ENCODE measurements at regions not wholly inside any gene's neighbourhood (a gene's known extent, or its start where the extent isn't known, plus 50 kb on each side); places are given as distances from the start of the nearest gene placed in this dataset.

DNA sequence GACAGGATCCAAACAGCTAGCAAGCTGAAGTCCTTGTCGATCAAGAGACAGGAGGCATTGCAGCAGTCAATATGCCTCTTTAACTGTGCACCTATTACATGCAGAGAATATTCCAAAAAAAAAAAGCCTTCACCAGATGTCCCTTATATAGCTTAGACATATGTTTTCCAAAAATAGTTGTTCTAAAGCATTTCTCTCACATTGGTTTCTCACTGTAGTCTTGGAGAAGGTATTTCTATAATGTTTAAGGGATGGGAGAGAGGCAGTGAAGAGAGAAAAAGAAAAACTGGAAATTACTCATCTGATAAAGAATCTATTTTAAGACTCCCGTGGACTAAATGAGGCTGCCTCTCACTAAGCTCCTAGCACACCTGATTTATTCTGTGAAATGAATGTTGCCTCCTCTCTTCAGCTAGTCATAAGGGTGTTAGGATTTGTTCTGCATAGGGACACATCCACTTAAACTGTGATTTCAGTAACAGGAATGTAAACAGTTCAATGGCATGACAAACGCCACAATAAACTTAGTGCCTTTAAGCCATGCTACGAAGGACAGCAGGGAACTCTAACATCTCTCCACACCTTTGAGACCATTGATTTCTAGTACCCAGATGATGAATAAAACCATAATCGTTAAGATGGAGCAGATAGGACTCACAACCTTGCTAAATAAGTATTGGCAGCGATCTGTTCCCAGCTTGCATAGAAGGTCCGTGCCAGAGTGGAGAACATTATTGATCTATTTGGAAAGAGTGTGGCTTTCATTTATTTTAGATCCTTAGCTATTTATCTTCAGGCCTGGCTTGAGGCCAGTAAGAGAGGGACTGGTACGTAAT lies 98.6 kb upstream of the NCK2 start:
- Histone ChIP-seq H3K9me3 (ENCODE audit: low read length) (no peaks in the 10 kb centered on the region), H3K36me3 (ENCODE audit: insufficient read depth, low read length) (no peaks in the 10 kb centered on the region), H3K27me3 (ENCODE audit: insufficient read depth, low read length) (no peaks in the 10 kb centered on the region), H3K4me3 (ENCODE audit: low read length) (no peak overlapping the region), H3K4me1 (ENCODE audit: insufficient read depth, low read length) (peaks cover 15% of the 10 kb centered on the region), H2AFZ (ENCODE audit: low read depth, low read length) (no peak overlapping the region)

GRCh38 chr2:105645031-105645937 lies 99.4 kb upstream of the NCK2 start:
- Histone ChIP-seq H2AFZ (ENCODE audit: low read depth, low read length) (no peak overlapping the region), H3K36me3 (ENCODE audit: insufficient read depth, low read length) (no peaks in the 10 kb centered on the region), H3K4me3 (ENCODE audit: low read length) (no peak overlapping the region), H3K27me3 (ENCODE audit: insufficient read depth, low read length) (no peaks in the 10 kb centered on the region), H3K4me1 (ENCODE audit: insufficient read depth, low read length) (peaks cover 17% of the 10 kb centered on the region), H3K9me3 (ENCODE audit: low read length) (no peaks in the 10 kb centered on the region)

DNA sequence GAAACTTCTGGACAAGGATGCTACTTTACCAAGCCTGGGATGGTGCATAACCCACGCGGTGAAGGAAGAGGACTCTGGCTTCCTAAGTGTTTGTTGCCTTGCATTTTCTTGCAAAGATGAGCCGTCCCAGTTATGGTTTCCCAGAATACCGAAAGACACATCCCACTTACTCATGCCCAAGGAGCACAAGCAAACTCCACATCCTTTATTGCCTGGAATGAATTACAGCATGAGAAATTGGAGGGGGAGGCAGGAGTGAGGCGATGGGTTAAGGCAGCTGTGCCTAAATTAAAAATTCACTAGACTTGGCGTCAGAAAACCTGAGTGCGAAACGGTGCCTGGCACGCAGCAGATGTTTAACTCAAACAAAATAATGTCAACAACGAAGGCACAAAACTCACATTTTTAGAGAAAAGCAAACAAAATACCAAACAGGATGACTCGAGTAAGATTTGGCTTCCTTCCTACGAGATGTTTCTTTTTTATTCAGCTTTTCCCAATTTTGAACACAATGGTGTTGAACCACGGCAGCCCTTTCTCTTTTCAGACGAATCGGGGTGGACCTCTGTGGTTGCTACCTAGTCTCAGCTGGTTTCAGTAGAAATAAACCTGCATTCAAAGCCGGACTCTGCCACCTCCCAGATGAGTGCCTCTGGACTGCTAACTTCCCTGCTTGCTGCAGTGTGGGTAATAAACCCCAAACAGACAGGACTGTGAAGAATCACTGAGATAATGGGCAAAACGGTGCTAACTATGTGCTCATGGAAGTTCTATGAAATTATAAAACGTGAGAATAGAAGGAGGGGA lies 100.3 kb upstream of the NCK2 start:
- Histone ChIP-seq H3K36me3 (ENCODE audit: insufficient read depth, low read length) (no peaks in the 10 kb centered on the region), H3K27me3 (ENCODE audit: insufficient read depth, low read length) (no peaks in the 10 kb centered on the region), H2AFZ (ENCODE audit: low read depth, low read length) (no peak overlapping the region), H3K9me3 (ENCODE audit: low read length) (no peaks in the 10 kb centered on the region), H3K4me3 (ENCODE audit: low read length) (no peak overlapping the region), H3K4me1 (ENCODE audit: insufficient read depth, low read length) (peaks cover 17% of the 10 kb centered on the region)

GRCh38 chr2:105643405-105644173 lies 101.1 kb upstream of the NCK2 start:
- H3K27me3 ChIP-seq (ENCODE audit: insufficient read depth, low read length) = no peaks in the 10 kb centered on the region
- no peaks in the 10 kb centered on the region for H3K9me3 ChIP-seq (ENCODE audit: low read length)
- H3K4me3 ChIP-seq (ENCODE audit: low read length) = no peak overlapping the region
- no peak overlapping the region for H2AFZ ChIP-seq (ENCODE audit: low read depth, low read length)
- no peaks in the 10 kb centered on the region for H3K36me3 ChIP-seq (ENCODE audit: insufficient read depth, low read length)
- peaks cover 17% of the 10 kb centered on the region for H3K4me1 ChIP-seq (ENCODE audit: insufficient read depth, low read length)

DNA sequence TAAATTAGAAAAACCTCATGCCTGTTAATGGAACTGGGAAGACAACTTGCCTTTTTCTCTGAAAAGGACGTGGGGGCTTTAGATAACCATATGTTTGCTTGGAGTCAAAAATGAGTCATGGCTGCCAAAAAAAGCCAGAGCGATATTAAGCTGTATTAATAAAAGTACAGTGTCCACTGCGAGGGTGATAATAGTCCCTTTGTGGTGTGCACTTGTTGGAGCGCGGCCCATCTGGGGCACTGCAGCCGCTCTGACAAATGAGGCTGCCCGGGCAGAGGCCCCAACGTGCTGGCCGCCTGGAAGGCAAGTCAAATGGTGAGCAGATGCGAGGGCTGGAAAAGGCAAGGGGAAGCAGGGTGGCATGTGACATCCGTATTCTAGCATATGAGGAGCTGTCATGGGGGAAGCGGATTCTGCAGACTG lies 103.3 kb upstream of the NCK2 start:
- Histone ChIP-seq H3K9me3 (ENCODE audit: low read length) (no peaks in the 10 kb centered on the region), H2AFZ (ENCODE audit: low read depth, low read length) (no peak overlapping the region), H3K27me3 (ENCODE audit: insufficient read depth, low read length) (no peaks in the 10 kb centered on the region), H3K36me3 (ENCODE audit: insufficient read depth, low read length) (no peaks in the 10 kb centered on the region), H3K4me3 (ENCODE audit: low read length) (no peak overlapping the region), H3K4me1 (ENCODE audit: insufficient read depth, low read length) (peaks cover 17% of the 10 kb centered on the region)

DNA sequence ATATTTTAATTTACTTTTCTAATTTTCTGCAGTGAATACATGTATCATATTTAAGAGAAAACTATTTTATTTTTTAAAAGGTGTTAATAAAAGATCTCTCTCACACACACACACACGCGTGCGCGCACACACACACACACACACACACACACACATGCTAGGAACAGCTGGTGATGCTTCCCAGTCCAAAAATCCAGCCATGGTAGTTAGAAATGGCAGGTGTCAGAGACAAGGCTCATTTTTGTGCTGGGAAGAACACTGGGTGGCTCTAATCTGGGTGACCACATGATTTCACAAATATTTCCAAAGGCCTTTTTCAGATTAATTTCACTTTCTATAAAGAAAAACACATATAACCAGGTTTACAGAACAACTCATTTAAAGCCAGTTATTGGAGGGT lies 104.5 kb upstream of the NCK2 start:
- Histone ChIP-seq H3K4me1 (ENCODE audit: insufficient read depth, low read length) (peaks cover 17% of the 10 kb centered on the region), H2AFZ (ENCODE audit: low read depth, low read length) (no peak overlapping the region), H3K4me3 (ENCODE audit: low read length) (no peak overlapping the region), H3K9me3 (ENCODE audit: low read length) (no peaks in the 10 kb centered on the region), H3K36me3 (ENCODE audit: insufficient read depth, low read length) (no peaks in the 10 kb centered on the region), H3K27me3 (ENCODE audit: insufficient read depth, low read length) (no peaks in the 10 kb centered on the region)

- Histone ChIP-seq H3K4me3 (ENCODE audit: low read length) (no peak overlapping the region), H3K36me3 (ENCODE audit: insufficient read depth, low read length) (no peaks in the 10 kb centered on the region), H3K27me3 (ENCODE audit: insufficient read depth, low read length) (no peaks in the 10 kb centered on the region), H2AFZ (ENCODE audit: low read depth, low read length) (no peak overlapping the region), H3K4me1 (ENCODE audit: insufficient read depth, low read length) (peaks cover 3% of the 10 kb centered on the region), H3K9me3 (ENCODE audit: low read length) (no peaks in the 10 kb centered on the region)
Observed at GRCh38 chr2:105636109-105636740, 108.5 kb upstream of the NCK2 start.

- H3K27me3 ChIP-seq (ENCODE audit: insufficient read depth, low read length) = no peaks in the 10 kb centered on the region
- no peak overlapping the region for H2AFZ ChIP-seq (ENCODE audit: low read depth, low read length)
- no peaks in the 10 kb centered on the region for H3K4me1 ChIP-seq (ENCODE audit: insufficient read depth, low read length)
- no peak overlapping the region for H3K4me3 ChIP-seq (ENCODE audit: low read length)
- H3K9me3 ChIP-seq (ENCODE audit: low read length) = no peaks in the 10 kb centered on the region
- no peaks in the 10 kb centered on the region for H3K36me3 ChIP-seq (ENCODE audit: insufficient read depth, low read length)
Observed at GRCh38 chr2:105635564-105635963, 109.1 kb upstream of the NCK2 start.

- no peaks in the 10 kb centered on the region for H3K36me3 ChIP-seq (ENCODE audit: insufficient read depth, low read length)
- H3K27me3 ChIP-seq (ENCODE audit: insufficient read depth, low read length) = no peaks in the 10 kb centered on the region
- no peaks in the 10 kb centered on the region for H3K9me3 ChIP-seq (ENCODE audit: low read length)
- no peaks in the 10 kb centered on the region for H3K4me1 ChIP-seq (ENCODE audit: insufficient read depth, low read length)
- H3K4me3 ChIP-seq (ENCODE audit: low read length) = no peak overlapping the region
- no peak overlapping the region for H2AFZ ChIP-seq (ENCODE audit: low read depth, low read length)
Observed at GRCh38 chr2:105634198-105634597, 110.5 kb upstream of the NCK2 start.

DNA sequence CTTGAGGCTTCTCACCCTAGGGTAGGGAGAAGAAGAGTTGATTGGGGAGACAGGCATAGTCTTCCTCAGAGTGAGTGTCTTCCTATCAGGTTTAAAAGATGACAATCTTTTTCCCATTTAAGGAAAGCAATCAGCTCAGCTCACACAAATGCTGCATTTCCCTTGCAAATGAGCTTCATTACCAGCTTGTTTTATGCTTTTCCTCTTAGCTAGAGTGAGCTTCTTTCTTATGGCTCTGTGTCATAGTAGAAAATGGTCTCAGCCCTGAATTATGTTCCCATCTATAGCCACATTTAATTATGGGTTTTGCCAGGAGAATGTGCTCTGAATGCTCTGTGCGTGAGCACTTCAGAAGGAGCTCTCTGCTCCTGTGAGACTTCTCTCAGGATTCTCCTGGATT lies 112.8 kb upstream of the NCK2 start:
- Histone ChIP-seq H3K4me1 (ENCODE audit: insufficient read depth, low read length) (no peaks in the 10 kb centered on the region), H3K4me3 (ENCODE audit: low read length) (no peak overlapping the region), H3K9me3 (ENCODE audit: low read length) (no peaks in the 10 kb centered on the region), H3K27me3 (ENCODE audit: insufficient read depth, low read length) (no peaks in the 10 kb centered on the region), H3K36me3 (ENCODE audit: insufficient read depth, low read length) (no peaks in the 10 kb centered on the region), H2AFZ (ENCODE audit: low read depth, low read length) (no peak overlapping the region)

DNA sequence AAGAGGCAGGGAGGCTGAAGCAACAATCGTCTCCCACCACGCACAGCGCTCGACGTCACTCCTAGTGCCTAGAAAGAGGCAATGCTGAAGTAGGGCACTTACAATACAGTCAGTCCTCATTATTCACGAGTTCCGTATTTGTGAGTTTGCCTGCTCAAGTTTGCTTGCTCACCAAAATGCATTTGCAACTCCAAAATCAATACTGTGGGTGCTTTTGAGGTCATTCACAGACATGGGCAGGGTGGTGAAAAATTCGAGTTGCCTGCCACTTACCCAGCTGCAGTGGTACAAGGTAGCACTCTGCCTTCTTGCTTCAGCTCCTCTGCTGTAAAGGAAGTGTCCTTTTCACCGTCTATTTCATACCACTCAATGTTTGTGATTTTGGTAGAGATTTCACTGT lies 113.7 kb upstream of the NCK2 start:
- no peak overlapping the region for H2AFZ ChIP-seq (ENCODE audit: low read depth, low read length)
- no peaks in the 10 kb centered on the region for H3K27me3 ChIP-seq (ENCODE audit: insufficient read depth, low read length)
- H3K9me3 ChIP-seq (ENCODE audit: low read length) = no peaks in the 10 kb centered on the region
- no peak overlapping the region for H3K4me3 ChIP-seq (ENCODE audit: low read length)
- H3K36me3 ChIP-seq (ENCODE audit: insufficient read depth, low read length) = no peaks in the 10 kb centered on the region
- H3K4me1 ChIP-seq (ENCODE audit: insufficient read depth, low read length) = no peaks in the 10 kb centered on the region

- H3K4me1 ChIP-seq (ENCODE audit: insufficient read depth, low read length) = no peaks in the 10 kb centered on the region
- peaks cover 1% of the 10 kb centered on the region for H3K9me3 ChIP-seq (ENCODE audit: low read length)
- H3K4me3 ChIP-seq (ENCODE audit: low read length) = no peak overlapping the region
- H3K27me3 ChIP-seq (ENCODE audit: insufficient read depth, low read length) = no peaks in the 10 kb centered on the region
- no peak overlapping the region for H2AFZ ChIP-seq (ENCODE audit: low read depth, low read length)
- H3K36me3 ChIP-seq (ENCODE audit: insufficient read depth, low read length) = no peaks in the 10 kb centered on the region
Observed at GRCh38 chr2:105629634-105630033, 115.1 kb upstream of the NCK2 start.
